ENCODE measurements at regions not wholly inside any gene's neighbourhood (a gene's known extent, or its start where the extent isn't known, plus 50 kb on each side); places are given as distances from the start of the nearest gene placed in this dataset.
"Not testable (repeated sequence)": the region's sequence is repeated elsewhere in the genome, so short reads cannot be mapped to it uniquely, and the experiment has no call there.

DNA sequence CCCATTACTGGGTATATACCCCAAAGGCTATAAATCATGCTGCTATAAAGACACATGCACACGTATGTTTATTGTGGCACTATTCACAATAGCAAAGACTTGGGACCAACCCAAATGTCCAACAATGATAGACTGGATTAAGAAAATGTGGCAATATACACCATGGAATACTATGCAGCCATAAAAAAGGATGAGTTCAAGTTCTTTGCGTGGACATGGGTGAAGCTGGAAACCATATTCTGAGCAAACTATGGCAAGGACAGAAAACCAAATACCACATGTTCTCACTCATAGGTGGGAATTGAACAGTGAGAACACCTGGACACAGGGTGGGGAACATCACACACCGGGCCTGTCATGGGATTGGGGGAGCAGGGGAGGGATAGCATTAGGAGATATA lies 54.4 kb upstream of the MUCL1 start:
- DNase-seq (ENCODE audit: low spot score): not testable (repeated sequence)

DNA sequence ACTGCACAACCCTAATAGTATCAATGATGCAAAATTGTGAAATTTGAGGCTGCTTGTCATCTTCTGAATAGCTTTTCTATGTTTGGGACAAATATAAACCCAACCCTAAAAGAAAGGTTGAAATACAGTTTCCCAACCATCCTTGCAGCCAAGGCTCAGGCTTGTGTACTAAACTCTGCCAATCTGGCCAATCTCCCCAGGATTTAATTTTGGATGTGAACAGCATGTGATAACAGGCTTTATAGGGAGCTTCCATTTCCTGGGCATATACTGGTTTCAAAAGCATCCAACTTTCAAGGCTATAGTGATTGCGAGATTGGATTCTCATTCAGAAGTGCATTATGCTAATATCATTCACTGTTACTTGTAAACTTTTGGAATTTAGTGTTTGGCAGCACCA lies 55.7 kb upstream of the MUCL1 start:
- no peak for DNase-seq (ENCODE audit: low spot score)

DNA sequence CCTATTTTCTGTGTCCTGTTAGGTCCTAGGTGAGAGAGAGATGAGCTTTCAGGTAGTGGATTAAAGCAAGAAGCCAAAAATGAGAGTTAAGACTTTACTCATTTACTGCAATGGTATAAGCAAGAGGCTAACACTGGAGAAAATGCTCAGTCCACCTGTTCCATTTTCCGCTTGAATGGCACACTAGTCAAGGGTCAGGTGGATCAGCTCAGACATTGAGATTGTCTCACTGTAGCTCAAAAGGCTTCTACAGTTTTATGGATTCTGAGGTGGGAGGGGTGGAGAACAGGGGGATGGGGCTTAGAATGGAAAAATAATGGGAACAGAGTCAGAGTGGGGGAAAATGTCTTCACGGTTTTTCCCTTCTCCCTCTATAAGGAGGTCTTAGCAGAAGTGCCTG lies 57.3 kb upstream of the MUCL1 start:
- no peak for DNase-seq (ENCODE audit: low spot score)

- no peak for DNase-seq (ENCODE audit: low spot score)
Measured at GRCh38 chr12:54795644-54796043, 58.7 kb upstream of the MUCL1 start.

DNA sequence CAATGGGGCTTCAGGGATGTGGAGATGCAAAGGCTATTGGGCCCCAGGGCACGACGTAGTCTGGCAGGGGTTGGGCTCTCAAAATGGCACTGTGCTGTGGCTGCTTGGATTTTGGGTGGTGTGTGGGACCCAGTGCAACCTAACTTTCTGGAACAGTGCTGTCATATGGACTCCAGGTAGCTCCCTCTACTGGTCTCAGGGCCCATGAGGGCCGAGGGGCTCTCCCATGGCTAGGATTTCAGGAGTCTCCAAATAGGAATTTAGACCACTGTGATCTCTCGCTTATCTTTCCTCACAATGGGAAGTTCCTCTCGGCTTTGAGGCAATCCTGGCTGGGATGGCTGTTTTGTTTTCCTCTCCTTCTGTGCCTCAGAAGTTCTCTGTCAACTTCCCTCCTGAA lies 68.2 kb upstream of the MUCL1 start:
- no peak for DNase-seq (ENCODE audit: low spot score)

GRCh38 chr12:54784115-54784514 lies 70.2 kb upstream of the MUCL1 start:
- DNase-seq (ENCODE audit: low spot score): no peak

GRCh38 chr12:54777031-54777430 lies 77.3 kb upstream of the MUCL1 start:
- DNase-seq (ENCODE audit: low spot score): not testable (repeated sequence)

DNA sequence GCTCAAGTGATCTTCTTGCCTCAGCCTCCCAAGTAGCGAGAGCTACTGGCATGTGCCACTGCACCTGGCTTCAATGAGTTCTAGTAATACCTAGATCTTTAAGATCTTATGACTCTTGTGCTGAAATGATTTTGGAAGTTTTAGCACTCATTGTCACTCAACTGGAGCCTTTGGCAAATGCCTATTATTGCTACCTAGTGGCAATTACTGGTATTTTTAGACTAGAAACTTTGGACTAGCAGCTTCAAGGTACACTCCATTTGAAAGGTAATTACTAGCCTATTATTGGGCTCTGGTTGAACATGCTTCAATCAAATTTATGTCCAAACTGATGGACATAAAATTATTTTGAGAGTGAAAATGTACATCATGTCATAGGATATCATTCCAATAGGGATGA lies 80.7 kb upstream of the MUCL1 start:
- DNase-seq (ENCODE audit: low spot score): no peak

GRCh38 chr12:54765652-54766051 lies 88.7 kb upstream of the MUCL1 start:
- DNase-seq (ENCODE audit: low spot score): no peak

GRCh38 chr12:54762390-54762789 lies 91.9 kb upstream of the MUCL1 start:
- DNase-seq (ENCODE audit: low spot score): no peak

GRCh38 chr12:54759751-54760150 lies 94.6 kb upstream of the MUCL1 start:
- DNase-seq (ENCODE audit: low spot score): peak; percentile 10

DNA sequence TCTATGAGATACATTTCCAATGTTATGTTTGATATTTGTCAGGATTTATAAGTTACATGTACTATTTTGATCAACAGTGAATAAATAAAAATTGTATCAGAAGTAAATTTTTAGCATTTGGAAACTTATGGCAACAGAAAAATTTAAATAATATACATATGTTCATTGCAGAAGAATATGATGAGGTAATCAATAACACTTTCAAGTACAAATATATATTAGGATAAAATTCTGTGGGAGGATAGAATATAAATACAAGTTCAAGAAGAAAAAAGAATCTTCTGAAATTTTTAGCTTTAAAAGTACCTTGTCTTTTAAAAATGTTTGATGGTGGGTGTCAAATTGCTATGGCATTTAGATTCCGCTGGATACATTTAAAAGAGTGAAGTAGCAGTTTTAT lies 102.8 kb upstream of the MUCL1 start:
- no peak for DNase-seq (ENCODE audit: low spot score)

DNA sequence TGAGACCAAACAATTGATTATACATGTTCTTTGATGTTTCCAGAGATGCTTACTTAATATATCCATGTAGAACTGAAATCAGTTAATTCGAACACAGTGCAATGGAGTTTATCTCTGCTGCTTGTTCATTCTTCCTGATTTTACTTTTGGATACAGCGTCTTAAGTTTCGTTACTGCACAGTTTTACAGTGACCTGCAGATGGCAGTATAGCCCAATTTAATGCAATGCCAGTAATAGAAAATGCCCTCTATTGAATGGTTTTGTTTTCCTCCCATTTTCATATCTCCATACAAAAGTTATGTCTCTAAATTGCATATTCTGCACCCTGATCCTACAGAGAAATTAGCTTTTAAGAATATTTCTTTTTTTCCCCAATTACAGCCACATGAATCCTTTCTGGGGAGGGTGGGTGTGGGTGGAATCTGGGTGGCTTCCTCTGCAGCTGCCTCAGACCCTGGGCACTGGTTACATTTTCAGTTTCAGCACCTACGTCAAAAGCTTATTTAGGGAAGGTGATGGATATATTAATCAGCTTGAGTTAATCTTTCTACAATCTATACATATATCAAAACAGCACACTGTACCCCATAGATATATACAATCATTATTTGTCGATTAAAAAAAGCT lies 101.1 kb upstream of the DCD start:
- DNase-seq (ENCODE audit: low spot score): peak; percentile 67

GRCh38 chr12:54744590-54744989 lies 96.4 kb upstream of the DCD start:
- DNase-seq (ENCODE audit: low spot score): no peak

DNA sequence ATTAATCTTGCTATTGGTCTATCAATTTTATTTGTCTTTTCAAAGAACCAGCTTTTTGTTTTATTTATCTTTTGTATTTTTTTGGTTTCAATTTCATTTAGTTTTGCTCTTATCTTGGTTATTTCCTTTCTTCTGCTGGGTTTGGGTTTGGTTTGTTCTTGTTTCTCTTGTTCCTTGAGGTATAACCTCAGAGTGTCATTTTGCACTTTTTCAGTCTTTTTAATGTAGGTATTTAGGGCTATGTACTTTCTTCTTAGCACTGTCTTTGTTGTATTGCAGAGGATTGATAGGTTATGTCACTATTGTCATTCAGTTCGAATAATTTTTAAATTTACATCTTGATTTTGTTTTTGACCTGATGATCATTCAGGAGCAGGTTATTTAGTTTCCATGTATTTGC lies 92.7 kb upstream of the DCD start:
- no peak for DNase-seq (ENCODE audit: low spot score)

DNA sequence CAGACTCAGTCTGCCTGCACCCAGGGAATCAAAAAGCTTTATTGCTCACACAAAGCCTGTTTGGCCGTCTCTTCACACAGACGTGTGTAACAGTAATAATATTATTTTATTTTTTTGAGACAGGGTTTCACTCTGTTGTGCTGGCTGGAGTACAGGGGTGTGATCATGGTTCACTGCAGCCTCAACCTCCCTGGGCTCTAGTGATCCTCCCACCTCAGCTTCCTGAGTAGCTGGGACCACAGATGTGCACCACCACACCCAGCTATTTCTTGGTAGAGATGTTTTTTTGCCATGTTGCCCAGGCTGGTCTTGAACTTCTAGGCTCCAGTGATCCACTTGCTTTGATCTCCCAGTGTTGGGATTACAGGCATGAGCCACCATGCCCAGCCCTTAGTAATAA lies 88.4 kb upstream of the DCD start:
- DNase-seq (ENCODE audit: low spot score): no peak

DNA sequence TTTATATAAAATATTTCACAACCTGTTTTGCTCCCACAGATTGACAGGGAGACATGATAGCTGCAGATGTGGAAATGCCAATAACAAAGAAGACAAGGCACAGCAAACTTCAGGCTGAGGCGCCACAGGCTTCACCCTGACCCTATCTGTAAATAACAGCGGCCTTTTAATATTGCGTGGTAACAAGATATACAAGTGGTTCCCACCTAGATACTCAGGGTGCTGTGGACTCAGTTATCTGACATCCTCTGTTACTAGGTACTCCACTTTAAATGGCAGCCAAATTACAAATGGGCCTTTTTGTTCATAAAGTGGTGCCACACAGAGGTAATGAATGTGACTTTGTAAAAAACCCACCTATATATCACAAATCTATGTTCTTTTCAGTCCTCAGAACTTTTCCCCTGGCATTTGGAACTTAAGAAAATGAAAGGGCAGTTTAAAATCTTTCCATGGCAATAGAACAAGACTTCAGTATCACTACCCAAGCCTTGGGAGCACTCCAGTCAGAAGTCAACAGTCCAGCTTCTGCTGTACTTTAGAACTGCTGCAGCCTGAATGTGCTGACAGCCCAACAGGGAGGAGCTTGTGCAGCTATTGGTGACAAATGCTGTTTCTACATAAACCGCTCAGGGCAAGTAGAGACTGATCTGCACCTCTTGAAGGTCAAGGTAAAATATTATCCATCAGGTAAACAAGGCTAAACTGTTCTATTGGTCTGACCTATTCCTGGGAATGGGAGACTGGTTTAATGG lies 86.2 kb upstream of the DCD start:
- no peak for DNase-seq (ENCODE audit: low spot score)

DNA sequence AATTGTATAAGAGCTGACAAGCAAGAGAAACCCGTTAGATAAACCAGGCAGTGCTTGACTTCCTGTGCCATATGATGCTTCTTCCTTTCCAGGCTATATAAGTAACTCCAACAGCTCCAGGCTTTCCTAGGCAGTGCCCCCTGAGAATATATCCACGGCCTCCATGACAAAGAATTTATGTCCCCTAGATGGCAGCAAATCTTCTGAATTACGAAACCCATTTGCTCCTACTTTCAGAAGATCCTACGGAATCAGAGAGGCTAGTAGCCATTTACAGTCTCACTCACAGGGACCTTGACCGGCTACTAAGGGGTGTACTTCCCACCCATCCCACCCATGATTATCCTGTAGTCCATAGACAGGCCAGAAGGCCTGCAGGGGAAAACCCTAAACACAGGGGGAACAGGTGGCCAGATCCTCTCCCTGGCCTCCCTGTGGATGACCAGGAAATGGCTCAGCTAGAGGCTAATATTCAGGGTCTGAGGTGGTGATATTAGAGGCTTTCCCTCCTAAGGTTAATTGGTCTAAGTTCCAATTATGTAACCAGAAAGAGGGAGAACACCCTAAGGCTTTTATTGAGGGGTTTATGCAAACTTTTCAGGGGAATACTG lies 77.2 kb upstream of the DCD start:
- DNase-seq (ENCODE audit: low spot score): no peak

- DNase-seq (ENCODE audit: low spot score): peak; percentile 38
Measured at GRCh38 chr12:54723379-54724256, 75.5 kb upstream of the DCD start.

DNA sequence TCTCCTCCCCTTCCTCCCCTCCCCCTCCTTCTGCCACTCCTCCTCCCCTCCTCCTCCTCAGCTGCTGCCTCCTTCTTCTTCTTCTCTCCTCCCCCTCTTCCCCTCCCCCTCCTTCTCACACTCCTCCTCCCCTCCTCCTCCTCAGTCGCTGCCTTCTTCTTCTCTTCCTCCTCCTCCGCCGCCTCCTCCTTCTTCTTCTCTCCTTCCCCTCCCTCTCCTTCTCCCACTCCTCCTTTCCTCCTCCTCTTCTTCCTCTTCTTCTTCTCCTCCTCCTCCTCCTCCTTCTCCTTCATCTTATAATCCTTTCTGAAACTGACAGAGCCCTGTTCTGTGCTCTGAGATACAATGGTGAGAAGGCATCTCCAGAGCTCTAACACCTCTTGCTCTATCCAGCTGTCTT lies 73.1 kb upstream of the DCD start:
- no peak for DNase-seq (ENCODE audit: low spot score)

GRCh38 chr12:54719691-54720090 lies 71.5 kb upstream of the DCD start:
- DNase-seq (ENCODE audit: low spot score): no peak

DNA sequence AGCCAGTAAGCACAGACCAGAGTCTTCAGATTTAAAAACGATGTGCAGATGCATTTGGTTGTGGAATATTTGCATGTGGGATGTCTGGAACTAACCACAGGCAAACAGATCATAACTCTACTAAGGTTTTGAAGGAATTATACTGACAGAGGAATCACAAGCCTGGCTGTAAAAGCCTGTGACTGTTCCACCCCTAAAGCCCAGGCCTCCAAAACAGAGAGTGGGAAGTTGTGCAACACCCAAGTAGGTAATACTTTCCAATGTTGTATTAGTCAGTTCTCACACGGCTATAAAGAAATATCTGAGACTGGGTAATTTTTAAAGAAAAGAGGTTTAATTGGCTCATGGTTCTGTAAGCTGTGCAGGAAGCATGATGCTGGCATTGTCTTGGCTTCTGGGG lies 68.1 kb upstream of the DCD start:
- no peak for DNase-seq (ENCODE audit: low spot score)

GRCh38 chr12:54713876-54714275 lies 65.7 kb upstream of the DCD start:
- DNase-seq (ENCODE audit: low spot score): not testable (repeated sequence)

Measured in hematopoietic multipotent progenitor cell treated with erythropoietin and hydrocortisone succinate and interleukin-3 and kit ligand, for 17 days (in vitro differentiated cells).